HG03571 (cell line): ENCODE measurements at regions not wholly inside any gene's neighbourhood (a gene's known extent, or its start where the extent isn't known, plus 50 kb on each side); places are given as distances from the start of the nearest gene placed in this dataset.
"Not testable (repeated sequence)": the region's sequence is repeated elsewhere in the genome, so short reads cannot be mapped to it uniquely, and the experiment has no call there.

Experiments
- ATAC-seq: cut with Tn5 transposase; IDR thresholded peaks from one replicate; pipeline ENCODE4 v1.9.1; 2021; ENCODE audit not compliant: unreplicated experiment

- no peak for ATAC-seq
Measured at GRCh38 chr5:17816944-17817343, 182.7 kb downstream of the TAF11L14 start.

GRCh38 chr5:17817990-17818389 is 183.7 kb downstream of the TAF11L14 start:
- no peak for ATAC-seq

GRCh38 chr5:17819783-17820182 is 185.5 kb downstream of the TAF11L14 start:
- ATAC-seq: no peak

- no peak for ATAC-seq
Measured at GRCh38 chr5:17828681-17829080, 194.4 kb downstream of the TAF11L14 start.

- no peak for ATAC-seq
Measured at GRCh38 chr5:17829456-17829855, 195.2 kb downstream of the TAF11L14 start.

- ATAC-seq: no peak
Measured at GRCh38 chr5:17831279-17831678, 197.0 kb downstream of the TAF11L14 start.

GRCh38 chr5:17832949-17833745 is 198.9 kb downstream of the TAF11L14 start:
- no peak for ATAC-seq

GRCh38 chr5:17837757-17838156 is 203.5 kb downstream of the TAF11L14 start:
- no peak for ATAC-seq

GRCh38 chr5:17838469-17838868 is 204.2 kb downstream of the TAF11L14 start:
- no peak for ATAC-seq

- no peak for ATAC-seq
Measured at GRCh38 chr5:17839848-17840247, 205.6 kb downstream of the TAF11L14 start.

GRCh38 chr5:17846496-17846895 is 212.2 kb downstream of the TAF11L14 start:
- no peak for ATAC-seq

- ATAC-seq: no peak
Measured at GRCh38 chr5:17847286-17847685, 213.0 kb downstream of the TAF11L14 start.

- ATAC-seq: no peak
Measured at GRCh38 chr5:17852111-17852510, 217.9 kb downstream of the TAF11L14 start.

GRCh38 chr5:17852740-17853139 is 218.5 kb downstream of the TAF11L14 start:
- ATAC-seq: no peak

- ATAC-seq: no peak
Measured at GRCh38 chr5:17854901-17855300, 220.6 kb downstream of the TAF11L14 start.

GRCh38 chr5:17860660-17861315 is 226.5 kb downstream of the TAF11L14 start:
- no peak for ATAC-seq

- ATAC-seq: not testable (repeated sequence)
Measured at GRCh38 chr5:17864903-17865302, 230.6 kb downstream of the TAF11L14 start.

- not testable (repeated sequence) for ATAC-seq
Measured at GRCh38 chr5:17865966-17866365, 231.7 kb downstream of the TAF11L14 start.

GRCh38 chr5:17872204-17872603 is 237.9 kb downstream of the TAF11L14 start:
- no peak for ATAC-seq

GRCh38 chr5:17878541-17878940 is 244.3 kb downstream of the TAF11L14 start:
- ATAC-seq: no peak

GRCh38 chr5:17879276-17879675 is 245.0 kb downstream of the TAF11L14 start:
- no peak for ATAC-seq

- no peak for ATAC-seq
Measured at GRCh38 chr5:17880869-17881268, 246.6 kb downstream of the TAF11L14 start.
